ENCODE measurements at regions not wholly inside any gene's neighbourhood (a gene's known extent, or its start where the extent isn't known, plus 50 kb on each side); places are given as distances from the start of the nearest gene placed in this dataset.

- Histone ChIP-seq H3K4me3 (no peak overlapping the region), H3K36me3 (no peaks in the 10 kb centered on the region), H3K27me3 (no peaks in the 10 kb centered on the region), H3K4me1 (no peaks in the 10 kb centered on the region), H3K9me3 (no peaks in the 10 kb centered on the region), H3K27ac (no peak overlapping the region)
- intact Hi-C loops (cut with DNase I), result no loop called here
- no peak for DNase-seq
- TF ChIP-seq EP300 (IDR thresholded peaks at IDR 0.05) (no peak), POLR2A (IDR thresholded peaks at IDR 0.05) (no peak), POLR2AphosphoS5 (IDR thresholded peaks at IDR 0.05) (no peak)
- TF ChIP-seq, protein P1, sequence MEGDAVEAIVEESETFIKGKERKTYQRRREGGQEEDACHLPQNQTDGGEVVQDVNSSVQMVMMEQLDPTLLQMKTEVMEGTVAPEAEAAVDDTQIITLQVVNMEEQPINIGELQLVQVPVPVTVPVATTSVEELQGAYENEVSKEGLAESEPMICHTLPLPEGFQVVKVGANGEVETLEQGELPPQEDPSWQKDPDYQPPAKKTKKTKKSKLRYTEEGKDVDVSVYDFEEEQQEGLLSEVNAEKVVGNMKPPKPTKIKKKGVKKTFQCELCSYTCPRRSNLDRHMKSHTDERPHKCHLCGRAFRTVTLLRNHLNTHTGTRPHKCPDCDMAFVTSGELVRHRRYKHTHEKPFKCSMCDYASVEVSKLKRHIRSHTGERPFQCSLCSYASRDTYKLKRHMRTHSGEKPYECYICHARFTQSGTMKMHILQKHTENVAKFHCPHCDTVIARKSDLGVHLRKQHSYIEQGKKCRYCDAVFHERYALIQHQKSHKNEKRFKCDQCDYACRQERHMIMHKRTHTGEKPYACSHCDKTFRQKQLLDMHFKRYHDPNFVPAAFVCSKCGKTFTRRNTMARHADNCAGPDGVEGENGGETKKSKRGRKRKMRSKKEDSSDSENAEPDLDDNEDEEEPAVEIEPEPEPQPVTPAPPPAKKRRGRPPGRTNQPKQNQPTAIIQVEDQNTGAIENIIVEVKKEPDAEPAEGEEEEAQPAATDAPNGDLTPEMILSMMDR (IDR thresholded peaks at IDR 0.05), result no peak
- WGBS, 2 donors, result 50 to 56% methylated on average over 2 of the region's 2 CpGs
Observed at GRCh38 chr9:24333629-24334028, 212.1 kb downstream of the IZUMO3 start.

- Histone ChIP-seq H3K27me3 (no peaks in the 10 kb centered on the region), H3K4me1 (no peaks in the 10 kb centered on the region), H3K9me3 (no peaks in the 10 kb centered on the region), H3K36me3 (no peaks in the 10 kb centered on the region), H3K27ac (no peak overlapping the region), H3K4me3 (no peak overlapping the region)
- TF ChIP-seq, protein P1 (IDR thresholded peaks at IDR 0.05), result no peak
- no peak for TF ChIP-seq EP300 (IDR thresholded peaks at IDR 0.05)
- no peak for TF ChIP-seq POLR2AphosphoS5 (IDR thresholded peaks at IDR 0.05)
- no peak for TF ChIP-seq POLR2A (IDR thresholded peaks at IDR 0.05)
- 72 to 76% methylated on average over 4 of the region's 4 CpGs for WGBS, 2 donors
- intact Hi-C loops (cut with DNase I), result no loop called here
- no peak for DNase-seq
Observed at GRCh38 chr9:24298912-24299311, 246.8 kb downstream of the IZUMO3 start.

GRCh38 chr9:24297931-24298330, 247.8 kb downstream of the IZUMO3 start:
- Histone ChIP-seq H3K36me3 (no peaks in the 10 kb centered on the region), H3K9me3 (no peaks in the 10 kb centered on the region), H3K4me1 (no peaks in the 10 kb centered on the region), H3K27ac (no peak overlapping the region), H3K4me3 (no peak overlapping the region), H3K27me3 (no peaks in the 10 kb centered on the region)
- TF ChIP-seq, protein P1 (IDR thresholded peaks at IDR 0.05), result no peak
- TF ChIP-seq EP300 (IDR thresholded peaks at IDR 0.05) (no peak), POLR2A (IDR thresholded peaks at IDR 0.05) (no peak), POLR2AphosphoS5 (IDR thresholded peaks at IDR 0.05) (no peak)
- DNase-seq, result no peak
- 92% methylated on average over 2 of the region's 2 CpGs for WGBS, 2 donors
- intact Hi-C loops (cut with DNase I), result no loop called here

DNA sequence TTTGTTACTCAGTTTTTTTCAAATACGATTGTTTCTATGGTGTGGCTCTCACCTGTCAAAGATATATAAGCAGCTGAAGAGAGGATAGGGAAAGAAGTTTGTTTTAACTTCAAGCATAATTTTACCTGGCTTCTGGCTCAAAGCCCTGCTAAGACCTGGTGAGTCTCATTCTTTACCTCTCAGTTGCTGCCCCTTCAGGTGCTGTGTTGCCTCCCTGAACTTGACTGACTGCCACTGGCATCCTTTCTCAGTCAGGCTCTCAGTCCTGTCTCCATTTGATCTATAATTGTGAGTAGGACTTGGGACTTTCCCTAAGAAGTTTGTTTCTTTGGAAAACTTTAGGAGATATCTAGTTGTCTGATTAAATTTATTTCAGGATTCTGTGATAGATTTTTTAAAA, 249.6 kb downstream of the IZUMO3 start:
- intact Hi-C loops (cut with DNase I), result no loop called here
- Histone ChIP-seq H3K4me1 (no peaks in the 10 kb centered on the region), H3K27me3 (no peaks in the 10 kb centered on the region), H3K4me3 (no peak overlapping the region), H3K9me3 (no peaks in the 10 kb centered on the region), H3K27ac (no peak overlapping the region), H3K36me3 (no peaks in the 10 kb centered on the region)
- DNase-seq, result no peak
- 80 to 83% methylated on average over 1 of the region's 1 CpG for WGBS, 2 donors
- no peak for TF ChIP-seq EP300 (IDR thresholded peaks at IDR 0.05)
- TF ChIP-seq POLR2A (IDR thresholded peaks at IDR 0.05), result no peak
- TF ChIP-seq, protein P1 (IDR thresholded peaks at IDR 0.05), result no peak
- no peak for TF ChIP-seq POLR2AphosphoS5 (IDR thresholded peaks at IDR 0.05)

DNA sequence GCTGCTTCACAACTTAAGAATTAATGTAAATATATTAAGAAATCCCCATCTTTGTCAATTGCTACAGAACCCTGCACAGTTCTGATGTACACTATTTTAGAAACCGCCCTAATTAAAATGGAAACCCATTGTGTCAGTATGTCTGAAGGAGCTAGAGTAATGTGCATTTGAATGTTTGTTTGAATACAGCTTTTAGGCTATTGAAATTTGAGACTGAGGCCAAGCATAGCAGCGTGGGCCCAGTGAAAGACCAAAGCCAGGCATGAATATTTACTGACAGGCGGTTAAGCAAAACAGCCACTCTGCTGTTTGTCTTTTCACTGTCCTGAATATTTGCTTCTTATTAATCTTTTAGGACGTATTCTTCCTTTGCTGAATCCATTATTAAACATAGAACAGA, 252.3 kb downstream of the IZUMO3 start:
- Histone ChIP-seq H3K4me3 (no peak overlapping the region), H3K36me3 (no peaks in the 10 kb centered on the region), H3K9me3 (no peaks in the 10 kb centered on the region), H3K27ac (no peak overlapping the region), H3K27me3 (no peaks in the 10 kb centered on the region), H3K4me1 (no peaks in the 10 kb centered on the region)
- WGBS, 2 donors, result 59 to 62% methylated on average over 4 of the region's 4 CpGs
- intact Hi-C loops (cut with DNase I), result no loop called here
- DNase-seq, result no peak
- no peak for TF ChIP-seq POLR2AphosphoS5 (IDR thresholded peaks at IDR 0.05)
- no peak for TF ChIP-seq EP300 (IDR thresholded peaks at IDR 0.05)
- no peak for TF ChIP-seq POLR2A (IDR thresholded peaks at IDR 0.05)
- TF ChIP-seq, protein P1 (IDR thresholded peaks at IDR 0.05), result no peak

Data from sigmoid colon (tissue), 6 donors.